NCI-H524 (cell line): ENCODE measurements at regions not wholly inside any gene's neighbourhood (a gene's known extent, or its start where the extent isn't known, plus 50 kb on each side); places are given as distances from the start of the nearest gene placed in this dataset.
A peak's percentile ranks its signal among the peaks of the same experiment; 100 is the strongest.
"Not testable (repeated sequence)": the region's sequence is repeated elsewhere in the genome, so short reads cannot be mapped to it uniquely, and the experiment has no call there.

Source experiments
- DNase-seq, 2 experiments: peaks; one replicate each; lab custom pipeline; 2025; lab: John Stamatoyannopoulos, UW

DNA sequence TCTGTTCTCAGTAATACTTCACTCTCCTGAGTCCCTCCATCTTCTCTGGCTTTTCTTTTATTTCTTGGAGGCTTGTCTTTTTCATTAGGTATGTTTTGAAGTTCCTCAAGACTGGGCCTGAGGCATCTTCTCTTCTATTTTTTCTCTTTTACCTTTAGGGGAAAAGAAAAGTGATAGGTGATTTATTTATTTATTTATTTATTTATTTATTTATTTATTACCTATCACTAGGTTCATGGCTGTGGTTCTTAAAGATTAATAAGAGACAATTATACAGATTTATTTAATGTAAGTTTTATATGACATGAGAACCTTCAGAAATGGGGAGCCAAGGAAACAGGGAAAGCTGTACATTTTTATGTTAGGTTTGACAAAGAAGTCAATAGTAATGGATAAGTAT is 330.3 kb upstream of the RBMS3 start:
- DNase-seq = no peak

- DNase-seq = no peak
Measured at GRCh38 chr3:28951772-28952556, 328.9 kb upstream of the RBMS3 start.

- DNase-seq = no peak
Measured at GRCh38 chr3:28958656-28959055, 322.2 kb upstream of the RBMS3 start.

- DNase-seq = no peak
Measured at GRCh38 chr3:28971156-28971555, 309.7 kb upstream of the RBMS3 start.

- no peak for DNase-seq
Measured at GRCh38 chr3:28972921-28973320, 307.9 kb upstream of the RBMS3 start.

GRCh38 chr3:28973609-28974008 is 307.3 kb upstream of the RBMS3 start:
- DNase-seq = no peak

GRCh38 chr3:28978092-28978491 is 302.8 kb upstream of the RBMS3 start:
- peak; percentile 64 to 91 for DNase-seq

DNA sequence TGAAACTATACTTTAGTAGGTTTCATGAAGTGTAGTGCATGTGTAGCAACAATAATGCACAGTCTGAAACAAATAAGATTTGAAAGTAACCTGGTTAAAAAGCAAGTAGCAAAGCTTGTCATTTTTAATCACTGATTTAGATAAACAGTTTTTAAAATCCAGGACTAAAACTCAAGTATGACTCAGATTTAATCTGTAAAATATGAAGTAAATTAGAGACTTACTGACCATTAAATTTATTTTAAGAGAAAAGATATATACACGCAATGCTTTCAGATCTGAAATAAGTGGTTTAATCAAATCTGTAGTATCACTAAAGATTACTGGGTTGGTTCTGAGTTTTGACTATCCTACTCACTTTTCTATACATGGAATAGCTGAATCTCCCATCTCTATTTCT is 300.7 kb upstream of the RBMS3 start:
- DNase-seq = no peak

GRCh38 chr3:28980631-28981030 is 300.2 kb upstream of the RBMS3 start:
- DNase-seq = no peak

- no peak for DNase-seq
Measured at GRCh38 chr3:28982906-28983305, 298.0 kb upstream of the RBMS3 start.

GRCh38 chr3:28986922-28987321 is 293.9 kb upstream of the RBMS3 start:
- DNase-seq = no peak

DNA sequence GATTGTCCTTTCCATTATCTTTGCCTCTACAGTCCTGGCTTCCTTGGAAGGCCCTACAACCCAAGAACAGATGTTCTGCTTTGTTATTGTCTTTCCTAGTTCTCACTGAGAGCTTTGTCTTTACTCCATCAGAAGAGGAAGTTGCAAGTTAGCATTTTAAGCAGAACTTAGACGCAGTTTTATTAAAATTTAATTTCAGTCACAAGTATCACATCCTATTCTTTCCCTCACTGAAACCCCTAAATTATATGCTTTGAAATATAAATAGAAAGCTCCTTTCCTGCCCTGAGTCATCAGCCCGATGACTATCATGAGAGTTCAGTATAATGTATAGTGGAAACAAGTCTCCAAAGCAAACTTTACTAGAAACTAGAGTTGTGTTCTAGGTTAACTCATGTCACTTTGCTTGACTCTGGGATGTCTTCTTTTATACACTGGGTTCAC is 291.2 kb upstream of the RBMS3 start:
- DNase-seq = peak in 1 of 2 experiments; percentile 50

DNA sequence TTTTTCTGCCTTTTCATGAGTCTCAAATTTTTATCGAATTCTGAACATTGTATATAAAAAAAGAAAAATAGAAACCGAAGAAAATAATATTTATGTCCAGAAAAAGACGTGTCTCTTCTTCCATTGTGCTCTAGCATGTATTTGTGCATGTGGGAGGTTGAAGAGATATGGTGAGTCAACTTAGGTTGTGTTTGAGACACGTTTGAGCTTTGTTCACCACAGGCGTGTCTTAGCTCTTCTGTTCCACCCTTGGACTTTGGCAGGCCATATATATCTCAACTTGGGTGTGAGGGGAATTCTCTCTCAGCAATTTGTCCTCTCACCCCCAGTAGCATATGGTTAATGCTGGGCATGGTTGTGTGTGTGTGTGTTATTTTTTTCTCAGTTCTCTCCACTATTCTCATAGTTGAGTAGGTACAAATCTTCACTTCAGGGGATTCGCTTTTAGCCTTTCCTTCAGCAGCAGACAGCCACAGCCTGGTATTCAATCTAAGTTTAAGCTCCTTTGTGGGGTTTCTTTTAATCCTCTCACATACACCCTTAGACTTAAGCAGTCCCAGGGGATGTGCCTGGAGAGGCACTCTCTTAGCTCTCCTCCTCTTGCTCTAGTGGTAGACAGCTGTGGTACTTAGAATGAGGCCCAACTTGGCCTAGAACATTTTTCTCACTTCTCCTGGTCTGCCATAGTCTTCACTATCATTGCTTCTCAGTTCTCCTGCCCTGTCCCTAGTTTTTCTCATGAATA is 286.5 kb upstream of the RBMS3 start:
- peak; percentile 93 to 97 for DNase-seq

- DNase-seq = no peak
Measured at GRCh38 chr3:29004885-29005599, 275.8 kb upstream of the RBMS3 start.

GRCh38 chr3:29005862-29006261 is 275.0 kb upstream of the RBMS3 start:
- no peak for DNase-seq

- DNase-seq = no peak
Measured at GRCh38 chr3:29011441-29011840, 269.4 kb upstream of the RBMS3 start.

DNA sequence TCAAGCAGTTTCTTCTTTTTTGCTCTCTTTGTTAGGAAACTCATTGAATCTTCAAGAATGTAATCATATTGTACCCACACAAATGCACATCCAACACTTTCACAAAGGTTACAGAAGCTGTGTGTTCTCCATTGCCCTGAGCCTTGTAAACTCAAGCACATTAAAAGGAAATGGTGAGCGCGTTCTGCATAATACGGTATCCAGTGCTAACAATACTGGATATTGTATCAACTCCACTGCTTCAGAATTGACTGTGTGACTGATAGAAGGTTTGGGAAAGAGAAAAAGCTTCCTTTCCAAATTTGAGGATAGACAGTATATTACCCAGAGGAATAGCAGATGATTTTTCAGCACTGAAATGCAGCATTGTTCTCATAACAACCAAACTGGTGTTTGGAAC is 268.9 kb upstream of the RBMS3 start:
- DNase-seq = no peak

DNA sequence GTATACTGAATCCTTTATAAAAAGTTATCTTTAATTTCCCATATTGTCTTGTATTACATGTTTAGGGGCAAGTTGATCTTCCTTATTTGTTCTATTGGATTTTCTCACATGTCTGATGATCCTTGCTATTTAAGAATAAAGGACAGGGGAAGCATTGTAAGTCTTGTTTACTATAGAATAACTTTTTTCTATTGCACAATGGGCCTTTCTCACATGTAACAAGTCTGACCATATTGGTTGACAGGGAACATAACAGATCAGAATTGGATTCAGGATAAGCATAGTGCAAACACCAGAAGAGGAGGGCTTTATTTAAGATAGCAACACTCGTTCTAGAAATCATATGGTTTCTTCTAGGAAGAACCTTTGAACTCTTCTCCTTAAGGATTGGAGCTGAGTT is 257.9 kb upstream of the RBMS3 start:
- DNase-seq = no peak

GRCh38 chr3:29026286-29026685 is 254.6 kb upstream of the RBMS3 start:
- no peak for DNase-seq

DNA sequence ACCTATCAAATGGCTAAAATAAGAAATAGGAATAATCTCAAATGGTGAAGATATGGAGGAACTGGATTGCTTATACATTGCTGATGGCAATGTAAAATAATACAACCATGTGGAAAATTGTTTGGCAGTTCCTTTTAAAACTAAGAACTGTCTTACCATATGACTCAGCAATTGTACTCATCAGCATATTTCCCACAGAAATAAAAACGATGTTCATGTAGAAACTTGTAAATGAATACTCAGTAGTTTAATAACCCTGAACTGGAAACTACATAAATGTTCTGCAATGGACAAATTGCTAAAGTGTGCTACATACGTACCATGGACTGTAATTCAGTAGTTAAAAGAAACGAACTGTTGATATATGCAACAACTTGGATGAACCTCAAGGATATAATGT is 253.9 kb upstream of the RBMS3 start:
- DNase-seq = no peak

- not testable (repeated sequence) for DNase-seq
Measured at GRCh38 chr3:29031175-29031574, 249.7 kb upstream of the RBMS3 start.

DNA sequence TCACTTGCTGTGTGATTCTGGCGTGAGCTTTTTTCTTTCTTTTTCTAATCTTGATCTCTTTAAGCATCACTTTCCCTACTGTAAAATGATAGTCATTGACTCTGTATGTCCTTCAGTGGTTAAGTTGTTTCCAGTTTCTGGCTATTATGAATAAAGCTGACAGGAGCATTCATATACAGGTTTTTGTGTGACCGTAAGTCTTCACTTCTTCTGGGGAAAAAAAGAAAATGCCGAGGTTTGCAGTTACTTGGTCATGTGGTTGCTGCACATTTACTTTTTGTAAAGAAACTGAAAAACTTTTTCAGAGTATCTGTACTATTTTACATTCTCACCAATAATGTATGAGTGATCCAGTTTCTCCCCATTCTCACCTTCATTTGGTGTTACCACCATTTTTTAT is 247.4 kb upstream of the RBMS3 start:
- DNase-seq = no peak

- no peak for DNase-seq
Measured at GRCh38 chr3:29050155-29050554, 230.7 kb upstream of the RBMS3 start.
